ENCODE measurements at regions not wholly inside any gene's neighbourhood (a gene's known extent, or its start where the extent isn't known, plus 50 kb on each side); places are given as distances from the start of the nearest gene placed in this dataset.

DNA sequence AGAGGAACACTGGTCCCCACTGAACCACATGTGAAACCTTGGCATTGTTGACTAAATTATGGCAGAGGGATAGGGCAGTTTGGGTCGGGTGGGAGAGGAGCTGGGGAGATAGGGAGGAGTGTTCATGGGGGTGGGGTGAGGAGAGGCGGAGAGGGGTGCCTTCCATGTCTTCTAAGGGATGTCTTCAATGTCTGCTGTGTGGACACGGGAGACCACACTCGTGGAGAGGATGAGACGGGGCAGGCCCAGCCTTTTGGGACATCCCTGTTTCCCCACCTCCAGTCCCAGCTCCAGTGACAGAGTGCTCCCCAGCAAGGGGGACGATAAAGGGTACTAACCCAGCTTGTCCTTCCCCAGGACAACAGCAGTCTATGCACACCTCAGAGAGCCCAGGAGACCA is 146.4 kb upstream of the MAMLD1 start:
- DNase-seq (ENCODE audit: low spot score) = no peak
- TF ChIP-seq RXRA (IDR thresholded peaks at IDR 0.05) = no peak
- no peak for TF ChIP-seq GABPA (IDR thresholded peaks at IDR 0.05 in 1 of 2, conservative IDR thresholded peaks at IDR 0.05 in 1 of 2)
- TF ChIP-seq, protein P1, sequence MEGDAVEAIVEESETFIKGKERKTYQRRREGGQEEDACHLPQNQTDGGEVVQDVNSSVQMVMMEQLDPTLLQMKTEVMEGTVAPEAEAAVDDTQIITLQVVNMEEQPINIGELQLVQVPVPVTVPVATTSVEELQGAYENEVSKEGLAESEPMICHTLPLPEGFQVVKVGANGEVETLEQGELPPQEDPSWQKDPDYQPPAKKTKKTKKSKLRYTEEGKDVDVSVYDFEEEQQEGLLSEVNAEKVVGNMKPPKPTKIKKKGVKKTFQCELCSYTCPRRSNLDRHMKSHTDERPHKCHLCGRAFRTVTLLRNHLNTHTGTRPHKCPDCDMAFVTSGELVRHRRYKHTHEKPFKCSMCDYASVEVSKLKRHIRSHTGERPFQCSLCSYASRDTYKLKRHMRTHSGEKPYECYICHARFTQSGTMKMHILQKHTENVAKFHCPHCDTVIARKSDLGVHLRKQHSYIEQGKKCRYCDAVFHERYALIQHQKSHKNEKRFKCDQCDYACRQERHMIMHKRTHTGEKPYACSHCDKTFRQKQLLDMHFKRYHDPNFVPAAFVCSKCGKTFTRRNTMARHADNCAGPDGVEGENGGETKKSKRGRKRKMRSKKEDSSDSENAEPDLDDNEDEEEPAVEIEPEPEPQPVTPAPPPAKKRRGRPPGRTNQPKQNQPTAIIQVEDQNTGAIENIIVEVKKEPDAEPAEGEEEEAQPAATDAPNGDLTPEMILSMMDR (IDR thresholded peaks at IDR 0.05; ENCODE audit: low read depth, low read length, missing input control) = no peak
- no peak for TF ChIP-seq HNF4A (conservative IDR thresholded peaks at IDR 0.05)
- TF ChIP-seq FOXA2 (IDR thresholded peaks at IDR 0.05) = no peak
- TF ChIP-seq JUND (IDR thresholded peaks at IDR 0.05) = no peak
- no peak for TF ChIP-seq NR2F2 (IDR thresholded peaks at IDR 0.05)
- TF ChIP-seq, protein P2, sequence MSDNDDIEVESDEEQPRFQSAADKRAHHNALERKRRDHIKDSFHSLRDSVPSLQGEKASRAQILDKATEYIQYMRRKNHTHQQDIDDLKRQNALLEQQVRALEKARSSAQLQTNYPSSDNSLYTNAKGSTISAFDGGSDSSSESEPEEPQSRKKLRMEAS (IDR thresholded peaks at IDR 0.05) = no peak
- no peak for TF ChIP-seq SP1 (IDR thresholded peaks at IDR 0.05)
- TF ChIP-seq RAD21 (IDR thresholded peaks at IDR 0.05) = no peak
- no peak for TF ChIP-seq ATF3 (IDR thresholded peaks at IDR 0.05)
- TF ChIP-seq TAF1 (conservative IDR thresholded peaks at IDR 0.05) = no peak
- H3K4me3 ChIP-seq (ENCODE audit: low read depth in 1 of 3, low read length in 3 of 3) = no peak overlapping the region
- H3K9ac ChIP-seq (ENCODE audit: low read depth in 1 of 2, low read length in 2 of 2) = no peak overlapping the region
- H3K27me3 ChIP-seq (ENCODE audit: control insufficient read depth in 4 of 4, insufficient read depth in 4 of 4, low read length in 3 of 4) = no peaks in the 10 kb centered on the region
- no peaks in the 10 kb centered on the region for H3K36me3 ChIP-seq (ENCODE audit: control insufficient read depth in 4 of 4, insufficient read depth in 3 of 4, low read depth in 1 of 4, low read length in 3 of 4)
- H3K4me1 ChIP-seq (ENCODE audit: control insufficient read depth in 4 of 4, insufficient read depth in 4 of 4, low read length in 3 of 4) = peaks cover 0 to 4% (median 0%) of the 10 kb centered on the region in 4 donors
- no peak overlapping the region for H3K27ac ChIP-seq (ENCODE audit: low read depth in 1 of 2, low read length in 2 of 2)
- 95% methylated on average over 6 of the region's 6 CpGs for WGBS
- no peaks in the 10 kb centered on the region for H3K9me3 ChIP-seq (ENCODE audit: control insufficient read depth in 4 of 4, low read length in 3 of 4)

- Histone ChIP-seq H3K4me3 (ENCODE audit: low read depth in 1 of 3, low read length in 3 of 3) (no peak overlapping the region), H3K27ac (ENCODE audit: low read depth in 1 of 2, low read length in 2 of 2) (no peak overlapping the region), H3K36me3 (ENCODE audit: control insufficient read depth in 4 of 4, insufficient read depth in 3 of 4, low read depth in 1 of 4, low read length in 3 of 4) (no peaks in the 10 kb centered on the region), H3K9ac (ENCODE audit: low read depth in 1 of 2, low read length in 2 of 2) (no peak overlapping the region), H3K27me3 (ENCODE audit: control insufficient read depth in 4 of 4, insufficient read depth in 4 of 4, low read length in 3 of 4) (no peaks in the 10 kb centered on the region), H3K9me3 (ENCODE audit: control insufficient read depth in 4 of 4, low read length in 3 of 4) (no peaks in the 10 kb centered on the region), H3K4me1 (ENCODE audit: control insufficient read depth in 4 of 4, insufficient read depth in 4 of 4, low read length in 3 of 4) (peaks cover 0 to under 1% (median 0%) of the 10 kb centered on the region in 4 donors)
- TF ChIP-seq RXRA (IDR thresholded peaks at IDR 0.05) (no peak), FOXA2 (IDR thresholded peaks at IDR 0.05) (no peak), NR2F2 (IDR thresholded peaks at IDR 0.05) (no peak), HNF4G (IDR thresholded peaks at IDR 0.05) (no peak), ATF3 (IDR thresholded peaks at IDR 0.05) (no peak), SP1 (IDR thresholded peaks at IDR 0.05) (no peak), TAF1 (conservative IDR thresholded peaks at IDR 0.05) (no peak), RAD21 (IDR thresholded peaks at IDR 0.05) (no peak), EGR1 (IDR thresholded peaks at IDR 0.05; ENCODE audit: low read depth in 2 of 2) (no peak), YY1 (IDR thresholded peaks at IDR 0.05) (no peak), ZBTB33 (IDR thresholded peaks at IDR 0.05) (no peak)
- WGBS = 60% methylated on average over 5 of the region's 5 CpGs
- DNase-seq (ENCODE audit: low spot score) = no peak
These were observed 145.5 kb upstream of the MAMLD1 start for GRCh38 chrX:150217609-150218008.
